Cardiac muscle cell (in vitro differentiated cells and primary cell): ENCODE measurements at regions not wholly inside any gene's neighbourhood (a gene's known extent, or its start where the extent isn't known, plus 50 kb on each side); places are given as distances from the start of the nearest gene placed in this dataset.

Experiments used
- DNase-seq, 2 donors: peaks; one replicate each; pipeline versions ENCODE4 v3.0.0 to v3.0.0-alpha.2; 2010 to 2017; ENCODE audit warnings: low read depth in 1 of 2, low spot score in 1 of 2
- H3K27ac ChIP-seq: fragments of 200-600 bp; sonication (generic); 2 replicates; pipeline ENCODE4 v1.5.1; 2016
- H3K27me3 ChIP-seq: fragments of 200-600 bp; sonication (generic); 2 replicates; pipeline ENCODE4 v1.6.0; 2016; ENCODE audit warnings: control low read depth
- H3K36me3 ChIP-seq: fragments of 200-600 bp; sonication (generic); 2 replicates; pipeline ENCODE4 v1.5.1; 2016; ENCODE audit warnings: control low read depth
- H3K4me1 ChIP-seq: fragments of 200-600 bp; sonication (generic); 2 replicates; pipeline ENCODE4 v1.8.1; 2017; ENCODE audit warnings: low read depth, mild to moderate bottlenecking, mixed run types
- H3K4me3 ChIP-seq: fragments of 200-600 bp; sonication (generic); 2 replicates; pipeline ENCODE4 v1.5.1; 2016; ENCODE audit warnings: mild to moderate bottlenecking
- H3K9me3 ChIP-seq: fragments of 200-600 bp; sonication (generic); 2 replicates; pipeline ENCODE4 v1.5.1; 2017; ENCODE audit warnings: low read depth, mild to moderate bottlenecking, control low read depth
- CTCF ChIP-seq: IDR thresholded peaks from 2 replicates; pipeline ENCODE4 v1.5.1; 2012; ENCODE audit warnings: low read depth, mild to moderate bottlenecking, low read length

DNA sequence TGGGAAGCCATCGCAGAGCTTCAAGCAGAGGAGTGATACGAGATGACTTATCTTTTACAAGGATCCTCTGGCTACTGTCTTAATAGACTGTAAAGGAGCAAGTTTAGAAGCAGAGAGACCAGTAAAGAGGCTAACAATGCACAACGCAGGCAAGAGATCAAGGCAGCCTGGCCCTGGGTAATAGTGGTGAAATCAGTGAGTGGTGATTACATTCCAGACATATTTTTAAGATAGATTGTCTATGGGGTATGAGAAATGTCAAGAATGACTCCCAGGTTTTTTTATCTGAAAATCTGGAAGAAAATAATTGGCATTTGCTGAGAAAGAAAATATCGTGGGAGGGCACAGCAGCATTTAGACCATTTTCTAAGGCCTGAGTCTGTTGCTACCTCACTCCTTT is 213.6 kb upstream of the HTR1E start:
- Histone ChIP-seq H3K9me3 (no peaks in the 10 kb centered on the region), H3K4me1 (peaks cover 15% of the 10 kb centered on the region), H3K27me3 (no peaks in the 10 kb centered on the region), H3K36me3 (no peaks in the 10 kb centered on the region), H3K4me3 (no peak overlapping the region), H3K27ac (no peak overlapping the region)
- no peak for TF ChIP-seq CTCF
- DNase-seq = no peak

GRCh38 chr6:86723151-86723550 is 214.2 kb upstream of the HTR1E start:
- no peaks in the 10 kb centered on the region for H3K36me3 ChIP-seq

DNA sequence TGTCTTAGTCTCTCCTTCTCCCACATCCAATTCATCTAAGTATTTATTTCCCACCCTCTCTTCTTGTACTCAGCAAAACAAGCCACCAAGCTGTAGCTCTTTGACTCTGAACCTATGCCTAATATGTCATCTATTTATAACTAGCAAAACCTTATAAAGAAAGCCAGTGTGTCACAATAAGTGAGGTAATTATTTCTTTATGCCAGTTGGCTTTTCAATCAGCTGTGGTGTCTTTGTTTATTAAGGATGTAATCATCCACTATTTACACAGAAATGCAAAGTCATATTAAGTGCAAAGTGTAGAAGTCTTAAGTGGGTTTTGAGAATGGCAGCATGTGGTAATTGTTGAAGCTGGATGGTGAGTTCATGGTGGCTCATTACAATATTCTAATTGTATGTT is 215.2 kb upstream of the HTR1E start:
- H3K27me3 ChIP-seq = no peaks in the 10 kb centered on the region
- peaks cover 15% of the 10 kb centered on the region for H3K4me1 ChIP-seq
- H3K27ac ChIP-seq = no peak overlapping the region
- no peaks in the 10 kb centered on the region for H3K36me3 ChIP-seq
- DNase-seq = no peak
- no peak for TF ChIP-seq CTCF
- H3K4me3 ChIP-seq = no peak overlapping the region
- H3K9me3 ChIP-seq = no peaks in the 10 kb centered on the region

More at GRCh38 chr6:86723151-86723550, 214.2 kb upstream of the HTR1E start:
- Histone ChIP-seq H3K4me3 (no peak overlapping the region), H3K27ac (no peak overlapping the region), H3K27me3 (no peaks in the 10 kb centered on the region), H3K9me3 (no peaks in the 10 kb centered on the region), H3K4me1 (peaks cover 15% of the 10 kb centered on the region)
- DNase-seq = no peak
- no peak for TF ChIP-seq CTCF

- TF ChIP-seq CTCF = no peak
Observed at GRCh38 chr6:86715676-86716075, 221.7 kb upstream of the HTR1E start.

DNA sequence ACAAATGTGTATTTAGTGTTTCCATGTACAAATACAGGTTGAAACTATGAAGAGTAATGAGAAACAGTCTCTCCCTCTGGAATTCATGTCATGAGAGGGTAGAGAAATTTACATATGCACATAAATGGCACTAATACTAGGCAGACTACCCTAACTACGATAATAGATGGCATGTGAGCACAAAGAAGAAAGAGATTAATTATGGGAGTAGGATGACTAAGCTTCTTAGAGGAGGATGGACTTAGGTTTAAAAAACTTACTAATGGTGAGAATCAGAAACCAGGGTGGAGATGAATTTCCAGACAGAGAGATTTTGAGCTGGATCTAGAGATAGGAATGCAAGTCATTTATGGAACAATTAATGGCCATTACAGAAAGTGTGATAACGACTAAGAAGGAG is 225.3 kb upstream of the HTR1E start:
- Histone ChIP-seq H3K4me3 (no peak overlapping the region), H3K4me1 (peaks cover 2% of the 10 kb centered on the region), H3K9me3 (no peaks in the 10 kb centered on the region), H3K36me3 (no peaks in the 10 kb centered on the region), H3K27ac (no peak overlapping the region), H3K27me3 (no peaks in the 10 kb centered on the region)
- TF ChIP-seq CTCF = no peak
- no peak for DNase-seq

More at GRCh38 chr6:86715676-86716075, 221.7 kb upstream of the HTR1E start:
- Histone ChIP-seq H3K27me3 (no peaks in the 10 kb centered on the region), H3K4me3 (no peak overlapping the region), H3K36me3 (no peaks in the 10 kb centered on the region), H3K4me1 (peaks cover 2% of the 10 kb centered on the region), H3K27ac (no peak overlapping the region), H3K9me3 (no peaks in the 10 kb centered on the region)
- DNase-seq = no peak
